HFFc6 (cell line): ENCODE measurements at regions not wholly inside any gene's neighbourhood (a gene's known extent, or its start where the extent isn't known, plus 50 kb on each side); places are given as distances from the start of the nearest gene placed in this dataset.

Experiments
- DNase-seq: peaks from one replicate; pipeline ENCODE4 v3.0.0-alpha.2; 2018
- H3K27ac Mint-ChIP-seq: 2 replicates; pipeline ENCODE4 v1.8.0; 2020; ENCODE audit warnings: mild to moderate bottlenecking, mixed read lengths
- H3K27me3 Mint-ChIP-seq: 2 replicates; pipeline ENCODE4 v1.8.0; 2021; ENCODE audit warnings: mild to moderate bottlenecking, moderate library complexity, mixed read lengths; ENCODE audit not compliant: insufficient read depth
- H3K36me3 Mint-ChIP-seq: 2 replicates; pipeline ENCODE4 v1.8.0; 2021; ENCODE audit warnings: low read depth, mixed read lengths
- H3K4me1 Mint-ChIP-seq: 2 replicates; pipeline ENCODE4 v1.8.0; 2020; ENCODE audit warnings: low read depth, mixed read lengths
- H3K4me3 Mint-ChIP-seq: 2 replicates; pipeline ENCODE4 v1.8.0; 2020; ENCODE audit warnings: mild to moderate bottlenecking, moderate library complexity, mixed read lengths
- H3K9me3 Mint-ChIP-seq: 2 replicates; pipeline ENCODE4 v1.8.0; 2020; ENCODE audit warnings: mild to moderate bottlenecking, mixed read lengths
- TF ChIP-seq, protein P1 (sequence below): fragments of 200-600 bp; sonication (generic); IDR thresholded peaks from 2 replicates; pipeline ENCODE4 v1.5.0; 2021; ENCODE audit warnings: antibody characterized with exemption, mild to moderate bottlenecking

DNA sequence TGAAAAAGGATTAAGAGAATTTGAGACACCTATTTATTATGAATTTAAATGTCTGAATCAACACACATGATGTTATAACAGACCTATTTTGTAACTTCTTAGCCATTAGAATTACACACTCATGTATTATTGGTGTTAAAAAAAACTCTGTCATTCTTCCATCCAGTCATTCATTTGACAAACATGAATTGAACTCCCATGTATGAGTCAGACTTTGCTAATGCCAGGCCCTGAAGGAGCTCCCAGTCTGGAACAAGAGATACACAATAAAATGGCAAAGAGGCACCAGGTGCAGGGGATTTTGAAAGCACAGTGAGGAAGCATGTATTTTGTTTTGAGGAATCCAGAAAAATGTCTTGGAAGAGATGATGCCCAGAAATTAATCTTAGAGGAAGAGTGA is 87.7 kb upstream of the EFHC2 start:
- TF ChIP-seq, protein P1, sequence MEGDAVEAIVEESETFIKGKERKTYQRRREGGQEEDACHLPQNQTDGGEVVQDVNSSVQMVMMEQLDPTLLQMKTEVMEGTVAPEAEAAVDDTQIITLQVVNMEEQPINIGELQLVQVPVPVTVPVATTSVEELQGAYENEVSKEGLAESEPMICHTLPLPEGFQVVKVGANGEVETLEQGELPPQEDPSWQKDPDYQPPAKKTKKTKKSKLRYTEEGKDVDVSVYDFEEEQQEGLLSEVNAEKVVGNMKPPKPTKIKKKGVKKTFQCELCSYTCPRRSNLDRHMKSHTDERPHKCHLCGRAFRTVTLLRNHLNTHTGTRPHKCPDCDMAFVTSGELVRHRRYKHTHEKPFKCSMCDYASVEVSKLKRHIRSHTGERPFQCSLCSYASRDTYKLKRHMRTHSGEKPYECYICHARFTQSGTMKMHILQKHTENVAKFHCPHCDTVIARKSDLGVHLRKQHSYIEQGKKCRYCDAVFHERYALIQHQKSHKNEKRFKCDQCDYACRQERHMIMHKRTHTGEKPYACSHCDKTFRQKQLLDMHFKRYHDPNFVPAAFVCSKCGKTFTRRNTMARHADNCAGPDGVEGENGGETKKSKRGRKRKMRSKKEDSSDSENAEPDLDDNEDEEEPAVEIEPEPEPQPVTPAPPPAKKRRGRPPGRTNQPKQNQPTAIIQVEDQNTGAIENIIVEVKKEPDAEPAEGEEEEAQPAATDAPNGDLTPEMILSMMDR = no peak
- Mint-ChIP-seq H3K9me3 (no peaks in the 10 kb centered on the region; the same call in 1 of the 2 replicates), H3K27me3 (peaks cover 1% of the 10 kb centered on the region; the same call in 1 of the 2 replicates), H3K27ac (no peak overlapping the region), H3K4me3 (no peak overlapping the region), H3K36me3 (no peaks in the 10 kb centered on the region), H3K4me1 (peaks cover 7% of the 10 kb centered on the region)
- no peak for DNase-seq

- no peak for DNase-seq
- Mint-ChIP-seq H3K9me3 (no peaks in the 10 kb centered on the region; the same call in 1 of the 2 replicates), H3K27me3 (peaks cover 1% of the 10 kb centered on the region; the same call in 1 of the 2 replicates), H3K36me3 (no peaks in the 10 kb centered on the region), H3K4me1 (peaks cover 7% of the 10 kb centered on the region), H3K4me3 (no peak overlapping the region), H3K27ac (no peak overlapping the region)
- TF ChIP-seq, protein P1 = no peak
Measured at GRCh38 chrX:44428989-44429627, 85.6 kb upstream of the EFHC2 start.

DNA sequence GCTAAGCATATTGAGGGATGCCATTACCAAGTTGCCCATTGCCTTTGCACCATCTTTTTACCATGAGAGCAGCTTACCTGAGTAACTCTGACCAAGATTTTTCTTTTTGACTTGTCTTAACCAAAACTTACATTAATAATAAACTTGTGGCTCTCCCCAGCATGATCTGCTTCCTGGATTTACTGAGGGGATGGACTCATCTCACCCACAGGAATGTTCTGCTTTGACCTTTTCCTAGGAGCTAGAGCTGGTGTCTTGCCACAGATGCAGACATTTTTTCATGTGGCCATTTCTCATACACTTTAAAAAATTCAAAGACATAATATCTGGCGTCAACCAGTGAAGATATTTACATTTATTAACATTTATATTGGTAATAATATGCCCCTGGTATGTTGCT is 79.2 kb upstream of the EFHC2 start:
- Mint-ChIP-seq H3K4me3 (no peak overlapping the region), H3K36me3 (no peaks in the 10 kb centered on the region)
- no peak for DNase-seq

DNA sequence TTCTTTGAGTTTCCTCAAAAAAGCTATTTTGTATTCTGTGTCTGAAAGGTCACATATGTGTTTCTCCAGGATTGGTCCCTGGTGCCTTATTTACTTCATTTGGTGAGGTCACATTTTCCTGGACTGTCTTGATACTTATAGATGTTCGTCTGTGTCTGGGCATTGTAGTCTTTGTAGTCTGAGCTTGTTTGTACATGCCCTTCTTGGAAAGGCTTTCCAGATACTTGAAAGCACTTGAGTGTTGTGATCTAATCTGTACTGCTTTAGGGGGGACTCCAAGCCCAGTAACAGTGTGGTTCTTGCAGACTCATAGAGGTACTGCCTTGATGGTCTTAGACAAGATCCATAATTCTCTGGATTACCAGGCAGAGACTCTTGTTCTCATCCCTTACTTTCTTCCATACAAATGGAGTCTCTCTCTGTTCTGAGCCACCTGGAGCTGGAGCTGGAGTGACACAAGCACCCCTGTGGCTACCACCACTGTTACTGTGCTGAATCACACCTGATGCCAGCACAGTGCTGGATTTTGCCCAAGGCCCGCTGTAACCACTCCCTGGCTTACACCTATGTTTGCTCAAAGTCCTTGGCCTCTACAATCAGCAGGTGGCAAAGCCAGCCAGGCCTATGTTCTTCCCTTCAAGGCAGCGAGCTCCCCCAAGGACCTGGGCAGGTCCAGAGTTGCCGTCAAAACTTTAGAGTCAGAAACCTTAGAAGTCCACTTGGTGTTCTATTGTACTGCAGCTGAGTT is 72.3 kb upstream of the EFHC2 start:
- DNase-seq = no peak
- no peaks in the 10 kb centered on the region for H3K9me3 Mint-ChIP-seq
- peaks cover 4% of the 10 kb centered on the region for H3K27me3 Mint-ChIP-seq
- H3K36me3 Mint-ChIP-seq = no peaks in the 10 kb centered on the region
- H3K4me1 Mint-ChIP-seq = no peaks in the 10 kb centered on the region
- TF ChIP-seq, protein P1 = no peak
- H3K27ac Mint-ChIP-seq = no peak overlapping the region
- no peak overlapping the region for H3K4me3 Mint-ChIP-seq

More for the DNA sequence above, 79.2 kb upstream of the EFHC2 start:
- Mint-ChIP-seq H3K27ac (no peak overlapping the region), H3K4me1 (no peaks in the 10 kb centered on the region; the same call in 1 of the 2 replicates), H3K27me3 (no peaks in the 10 kb centered on the region; the same call in 1 of the 2 replicates), H3K9me3 (no peaks in the 10 kb centered on the region)
- TF ChIP-seq, protein P1 = no peak

DNA sequence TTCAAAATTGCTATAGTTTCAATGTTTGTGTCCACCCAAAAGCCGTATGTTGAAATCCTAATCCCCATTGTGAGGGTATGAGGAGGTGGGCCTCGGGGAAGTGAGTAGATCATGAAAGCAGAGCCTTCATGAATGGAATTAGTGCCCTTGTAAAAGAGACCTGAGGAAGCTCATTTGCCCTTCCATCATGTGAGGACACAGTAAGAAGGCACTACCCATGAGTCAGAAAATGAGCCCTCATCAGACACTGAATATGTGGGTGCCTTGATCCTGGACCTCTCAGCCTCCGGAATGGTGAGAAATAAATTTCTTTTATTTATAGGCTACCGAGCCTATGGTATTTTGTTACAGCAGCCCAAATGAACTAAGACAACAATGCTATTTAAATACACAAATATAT is 57.7 kb upstream of the EFHC2 start:
- no peaks in the 10 kb centered on the region for H3K9me3 Mint-ChIP-seq
- no peak overlapping the region for H3K27ac Mint-ChIP-seq
- peaks cover 3% of the 10 kb centered on the region; the same call in 1 of the 2 replicates for H3K27me3 Mint-ChIP-seq

More for the DNA sequence above, 57.7 kb upstream of the EFHC2 start:
- Mint-ChIP-seq H3K4me1 (peaks cover 16% of the 10 kb centered on the region), H3K36me3 (no peaks in the 10 kb centered on the region), H3K4me3 (no peak overlapping the region)
- TF ChIP-seq, protein P1 = no peak
- DNase-seq = no peak
